Mucosa of descending colon (tissue), 3 donors: ENCODE measurements at regions not wholly inside any gene's neighbourhood (a gene's known extent, or its start where the extent isn't known, plus 50 kb on each side); places are given as distances from the start of the nearest gene placed in this dataset.

Experiments used
- ATAC-seq: fragments of 200-7000 bp; cut with Tn5 transposase; one replicate; pipeline ENCODE4 v1.9.1; 2020; ENCODE audit warnings: mild to moderate bottlenecking, moderate library complexity
- DNase-seq, 3 donors: peaks; one replicate each; pipeline ENCODE4 v3.0.0-alpha.2; 2020
- H3K36me3 ChIP-seq: fragments of 200-600 bp; one replicate; pipeline ENCODE4 v1.8.0; 2021; ENCODE audit warnings: low read depth, mild to moderate bottlenecking
- H3K4me1 ChIP-seq: fragments of 200-600 bp; one replicate; pipeline ENCODE4 v1.8.0; 2021; ENCODE audit warnings: low read depth, mild to moderate bottlenecking
- H3K4me3 ChIP-seq: fragments of 200-600 bp; one replicate; pipeline ENCODE4 v1.8.0; 2021; ENCODE audit warnings: mild to moderate bottlenecking
- H3K9me3 ChIP-seq: fragments of 200-600 bp; one replicate; pipeline ENCODE4 v1.8.0; 2021; ENCODE audit warnings: mild to moderate bottlenecking
- CTCF ChIP-seq: fragments of 200-600 bp; IDR thresholded peaks from one replicate; pipeline ENCODE4 v1.8.0; 2022; ENCODE audit warnings: antibody characterized with exemption, mild to moderate bottlenecking
- intact Hi-C, 2 donors: fragments of 100-400 bp; cut with DNase I in 1 of 2; cut with micrococcal nuclease in 1 of 2; formaldehyde crosslinking; loops; one replicate each; pipeline versions ENCODE4 v1.11.0 to v1.11.1; 2022; cut with DNase I, micrococcal nuclease
- donor health status: DM: no; HTN: no; CAD: no; lungs with moderate emphysema.
- donor health status: DM: no; HTN: no; CAD: no.
- donor health status: DM: no; HTN: yes; CAD: no.

GRCh38 chr19:30237140-30237539 is 135.0 kb upstream of the ZNF536 start:
- no peak for TF ChIP-seq CTCF
- DNase-seq, result no peak
- H3K4me3 ChIP-seq, result no peak overlapping the region
- no peaks in the 10 kb centered on the region for H3K4me1 ChIP-seq
- H3K36me3 ChIP-seq, result no peaks in the 10 kb centered on the region
- no peak for ATAC-seq
- intact Hi-C loops, result no loop called here
- H3K9me3 ChIP-seq, result no peaks in the 10 kb centered on the region

- TF ChIP-seq CTCF, result no peak
- DNase-seq (no peak), ATAC-seq (no peak)
- Histone ChIP-seq H3K36me3 (no peaks in the 10 kb centered on the region), H3K9me3 (no peaks in the 10 kb centered on the region), H3K4me1 (no peaks in the 10 kb centered on the region), H3K4me3 (no peak overlapping the region)
- intact Hi-C loops, result no loop called here
Observed at GRCh38 chr19:30240904-30241695, 131.1 kb upstream of the ZNF536 start.

- Histone ChIP-seq H3K4me3 (no peak overlapping the region), H3K9me3 (no peaks in the 10 kb centered on the region), H3K36me3 (no peaks in the 10 kb centered on the region), H3K4me1 (no peaks in the 10 kb centered on the region)
- DNase-seq (no peak), ATAC-seq (no peak)
- intact Hi-C loops, result no loop called here
- TF ChIP-seq CTCF, result no peak
Observed at GRCh38 chr19:30244533-30244932, 127.7 kb upstream of the ZNF536 start.

GRCh38 chr19:30245401-30246039 is 126.7 kb upstream of the ZNF536 start:
- DNase-seq (no peak), ATAC-seq (no peak)
- H3K9me3 ChIP-seq, result no peaks in the 10 kb centered on the region
- no peaks in the 10 kb centered on the region for H3K4me1 ChIP-seq
- H3K4me3 ChIP-seq, result no peak overlapping the region
- intact Hi-C loops, result no loop called here
- TF ChIP-seq CTCF, result no peak
- H3K36me3 ChIP-seq, result no peaks in the 10 kb centered on the region

- H3K9me3 ChIP-seq, result no peaks in the 10 kb centered on the region
- DNase-seq (no peak), ATAC-seq (no peak)
- no peaks in the 10 kb centered on the region for H3K36me3 ChIP-seq
- H3K4me3 ChIP-seq, result no peak overlapping the region
- intact Hi-C loops, result no loop called here
- TF ChIP-seq CTCF, result no peak
- H3K4me1 ChIP-seq, result no peaks in the 10 kb centered on the region
Observed at GRCh38 chr19:30249911-30250310, 122.3 kb upstream of the ZNF536 start.
